OCI-LY7 (cell line): ENCODE measurements at regions not wholly inside any gene's neighbourhood (a gene's known extent, or its start where the extent isn't known, plus 50 kb on each side); places are given as distances from the start of the nearest gene placed in this dataset.

Experiments
- CTCF ChIP-seq: fragments of 200-600 bp; sonication (generic); conservative IDR thresholded peaks from 2 replicates; pipeline ENCODE4 v1.5.1; 2014; ENCODE audit warnings: mild to moderate bottlenecking, antibody characterized with exemption, low read length, moderate library complexity, mixed read lengths
- EZH2phosphoT487 ChIP-seq: fragments of 200-600 bp; sonication (generic); IDR thresholded peaks from 2 replicates; pipeline ENCODE4 v1.6.1; 2018; ENCODE audit warnings: low read depth, borderline replicate concordance, mild to moderate bottlenecking, mixed run types, antibody characterized with exemption, low read length, moderate library complexity, mixed read lengths

DNA sequence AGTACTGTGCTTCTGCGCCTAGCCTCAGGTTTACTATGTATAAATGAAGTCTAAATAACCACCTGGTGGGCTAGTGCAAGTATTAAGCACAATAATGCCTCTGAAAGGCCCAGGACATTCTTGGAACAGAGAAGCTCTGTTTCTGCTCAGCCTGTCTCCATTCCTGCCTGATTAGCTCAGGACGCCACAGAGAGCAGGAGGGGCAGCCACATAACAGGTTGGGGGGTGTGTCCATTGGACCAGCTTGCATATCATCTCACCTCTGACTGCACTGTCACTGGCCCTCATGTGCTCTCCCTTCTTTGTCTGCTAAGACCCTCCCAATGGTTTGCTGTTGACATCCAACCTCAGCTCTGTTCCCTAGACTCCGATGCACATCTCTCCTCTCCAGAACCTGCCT lies 52.8 kb upstream of the IKZF1 start:
- no peak for TF ChIP-seq CTCF
- TF ChIP-seq EZH2phosphoT487, result no peak
